ENCODE measurements at regions not wholly inside any gene's neighbourhood (a gene's known extent, or its start where the extent isn't known, plus 50 kb on each side); places are given as distances from the start of the nearest gene placed in this dataset.
A peak's percentile ranks its signal among the peaks of the same experiment; 100 is the strongest.

DNA sequence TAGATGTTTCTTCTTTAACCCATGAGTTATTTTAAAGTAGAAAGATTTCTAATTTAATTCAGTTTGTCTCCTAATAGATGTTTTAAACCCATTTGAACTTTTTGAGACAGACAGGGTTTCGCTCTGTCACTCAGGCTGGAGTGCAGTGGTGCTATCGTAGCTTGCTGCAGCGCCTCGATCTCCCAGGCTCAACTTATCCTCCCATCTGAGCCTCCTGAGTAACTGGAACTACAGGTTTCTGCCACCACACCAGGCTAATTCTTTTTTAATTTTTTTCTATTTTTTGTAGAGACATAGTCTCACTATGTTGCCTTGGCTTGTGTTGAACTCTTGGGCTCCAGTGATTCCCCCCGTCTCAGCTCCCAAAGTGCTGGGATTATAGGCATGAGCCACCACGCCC, 53.0 kb upstream of the RAB18 start:
- DNase-seq (ENCODE audit: low read depth): no peak

GRCh38 chr10:27450225-27450624, 53.9 kb upstream of the RAB18 start:
- DNase-seq (ENCODE audit: low read depth): no peak

GRCh38 chr10:27449571-27449970, 54.5 kb upstream of the RAB18 start:
- DNase-seq (ENCODE audit: low read depth): no peak

- DNase-seq (ENCODE audit: low read depth): peak; percentile 23
Measured at GRCh38 chr10:27448921-27449320, 55.2 kb upstream of the RAB18 start.

- no peak for DNase-seq (ENCODE audit: low read depth)
Measured at GRCh38 chr10:27447540-27447939, 56.6 kb upstream of the RAB18 start.

- peak; percentile 5 for DNase-seq (ENCODE audit: low read depth)
Measured at GRCh38 chr10:27446091-27446918, 57.8 kb upstream of the RAB18 start.

- no peak for DNase-seq (ENCODE audit: low read depth)
Measured at GRCh38 chr10:27445070-27445469, 59.0 kb upstream of the RAB18 start.

GRCh38 chr10:27440478-27440877, 63.6 kb upstream of the RAB18 start:
- no peak for DNase-seq (ENCODE audit: low read depth)

DNA sequence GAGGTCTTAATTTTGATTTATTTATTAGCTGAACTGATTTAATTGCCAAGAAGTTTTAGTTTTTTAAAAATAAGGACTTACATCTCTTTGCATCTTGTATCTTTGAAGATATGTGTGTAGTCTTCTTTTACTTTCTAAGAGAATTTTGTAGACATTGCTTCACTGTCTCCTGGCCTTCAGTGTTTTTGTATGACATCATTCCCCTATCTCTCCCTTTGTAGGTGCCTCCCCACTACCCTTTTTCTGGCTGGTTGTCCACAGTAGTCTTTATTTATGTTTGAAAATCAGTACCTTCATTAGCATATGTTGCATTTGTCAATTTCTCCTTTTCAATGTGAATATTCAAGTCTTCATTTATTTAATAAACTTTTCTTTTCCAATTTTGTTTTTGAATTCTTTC, 64.1 kb upstream of the RAB18 start:
- DNase-seq (ENCODE audit: low read depth): no peak

GRCh38 chr10:27439101-27439500, 65.0 kb upstream of the RAB18 start:
- no peak for DNase-seq (ENCODE audit: low read depth)

DNA sequence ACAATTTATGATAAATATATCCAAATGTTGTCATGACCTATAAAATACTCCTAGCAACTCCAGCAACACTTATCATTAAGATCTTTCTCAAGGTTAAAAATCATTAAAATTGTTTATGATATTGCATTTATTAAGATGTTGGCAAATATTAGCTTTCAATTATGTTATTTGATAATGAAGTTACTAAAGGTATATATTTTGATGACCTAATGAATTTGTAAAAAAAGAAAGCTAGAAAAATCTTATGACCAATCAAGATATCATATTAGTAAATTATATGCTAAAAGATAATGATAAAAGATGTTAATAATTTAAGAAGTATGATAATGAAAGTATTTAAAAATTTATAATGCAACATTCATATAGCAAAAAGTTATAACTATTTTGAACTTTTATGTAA, 66.3 kb upstream of the RAB18 start:
- DNase-seq (ENCODE audit: low read depth): no peak

GRCh38 chr10:27436710-27437109, 67.4 kb upstream of the RAB18 start:
- DNase-seq (ENCODE audit: low read depth): no peak

GRCh38 chr10:27433976-27434375, 70.1 kb upstream of the RAB18 start:
- no peak for DNase-seq (ENCODE audit: low read depth)

- no peak for DNase-seq (ENCODE audit: low read depth)
Measured at GRCh38 chr10:27426948-27427467, 77.1 kb upstream of the RAB18 start.

DNA sequence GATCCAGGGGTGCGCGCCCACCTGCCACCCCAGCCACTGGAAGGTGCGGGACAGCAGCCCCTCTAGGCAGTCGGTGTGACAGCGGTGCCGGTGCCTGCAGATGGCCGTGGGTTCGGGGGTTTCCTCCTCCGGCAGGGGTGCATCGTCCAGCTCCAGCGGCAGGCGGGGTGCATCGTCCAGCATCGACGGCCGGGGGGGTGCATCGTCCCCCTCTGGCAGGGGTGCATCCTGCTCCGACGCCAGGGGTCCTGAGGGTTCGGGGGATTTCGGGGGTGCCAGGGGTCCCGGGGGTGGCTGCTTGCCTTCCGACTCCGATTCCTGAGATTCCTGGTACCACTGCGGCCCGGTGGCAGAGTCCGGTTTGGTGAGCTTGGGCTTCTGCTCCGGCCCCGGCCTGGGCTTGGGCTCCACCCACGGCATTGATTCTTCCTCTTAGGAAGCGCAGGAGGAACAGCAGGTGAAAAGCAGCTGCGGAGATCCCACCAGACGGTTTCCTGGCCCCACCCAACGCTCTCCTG, 90.2 kb upstream of the RAB18 start:
- no peak for DNase-seq (ENCODE audit: low read depth)

DNA sequence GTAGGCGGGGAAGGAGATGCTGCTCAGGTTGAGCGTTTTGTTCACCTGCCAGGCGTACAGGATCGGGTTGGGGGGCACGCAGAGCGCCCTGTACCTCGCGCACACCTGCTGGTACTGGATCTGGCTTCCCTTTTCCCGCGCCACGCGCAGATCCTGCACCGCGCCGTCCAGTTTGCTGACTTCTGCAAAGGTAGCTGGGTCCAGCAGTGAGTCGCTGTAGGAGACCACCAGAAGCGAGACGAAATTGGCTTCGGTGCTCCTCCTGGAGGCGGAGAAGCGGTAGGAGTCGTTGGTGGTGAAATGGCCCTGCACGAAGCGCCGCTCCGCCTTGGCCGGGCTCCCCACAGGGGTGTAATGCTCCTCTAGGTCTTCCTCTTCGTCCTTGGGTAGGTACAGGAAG, 90.7 kb upstream of the RAB18 start:
- no peak for DNase-seq (ENCODE audit: low read depth)

GRCh38 chr10:27410153-27410552, 94.0 kb upstream of the RAB18 start:
- no peak for DNase-seq (ENCODE audit: low read depth)

DNA sequence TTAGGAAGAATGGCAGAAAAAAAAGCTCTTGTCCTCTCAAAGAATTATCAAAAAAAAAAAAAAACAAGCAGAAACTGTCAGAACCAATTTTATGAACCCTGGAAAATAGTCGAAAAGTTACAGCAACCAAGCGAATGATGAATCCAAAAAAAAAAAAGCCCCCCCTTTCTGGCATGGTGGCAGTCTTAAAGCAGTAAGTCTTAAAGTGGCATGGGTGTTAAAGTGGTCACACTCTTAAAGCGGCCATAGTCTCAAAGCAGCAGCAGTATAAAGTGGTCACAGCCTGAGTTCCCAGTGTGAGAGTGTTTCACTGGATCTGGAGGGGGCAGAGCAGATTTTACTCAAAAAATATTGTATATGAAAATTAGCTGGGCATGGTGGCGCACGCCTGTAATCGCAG, 96.8 kb upstream of the RAB18 start:
- DNase-seq (ENCODE audit: low read depth): no peak

DNA sequence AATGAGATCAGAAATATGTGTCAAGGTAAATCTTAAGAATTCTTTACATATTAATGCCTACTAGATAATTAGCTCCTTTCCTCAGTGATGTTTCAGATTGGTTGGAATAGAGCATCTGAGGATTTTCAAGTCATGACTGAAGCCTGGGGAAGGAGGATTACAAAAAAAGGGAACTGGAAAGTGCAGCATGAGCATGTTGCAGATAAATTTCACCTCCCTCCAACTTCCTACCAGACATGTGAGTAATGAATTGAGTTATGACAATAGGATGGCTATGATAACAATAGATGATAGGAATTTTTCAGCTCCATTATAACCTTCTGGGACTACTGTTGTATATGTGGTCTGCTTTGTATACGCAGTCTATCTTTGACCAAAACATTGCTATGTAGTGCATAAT, 104.2 kb upstream of the RAB18 start:
- DNase-seq (ENCODE audit: low read depth): no peak

DNA sequence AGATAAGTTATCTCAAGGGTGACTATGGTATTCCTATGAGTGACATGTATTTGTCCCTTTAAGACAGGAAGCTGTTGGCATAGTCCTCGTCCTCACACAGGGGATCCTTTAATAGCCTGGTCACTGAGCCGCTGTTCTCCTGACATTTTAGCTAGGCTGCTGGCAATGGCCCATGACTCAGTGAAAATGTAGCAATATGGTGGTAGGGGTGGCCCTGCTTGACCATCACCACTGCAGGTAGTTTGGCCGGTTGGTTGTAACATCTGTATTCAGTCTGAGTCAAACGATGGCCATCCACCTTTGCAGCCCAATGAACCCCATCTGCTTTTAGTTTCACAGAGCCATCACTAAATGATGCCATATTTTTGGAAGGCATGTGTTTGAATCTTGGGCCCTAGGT, 110.1 kb upstream of the RAB18 start:
- DNase-seq (ENCODE audit: low read depth): no peak

DNA sequence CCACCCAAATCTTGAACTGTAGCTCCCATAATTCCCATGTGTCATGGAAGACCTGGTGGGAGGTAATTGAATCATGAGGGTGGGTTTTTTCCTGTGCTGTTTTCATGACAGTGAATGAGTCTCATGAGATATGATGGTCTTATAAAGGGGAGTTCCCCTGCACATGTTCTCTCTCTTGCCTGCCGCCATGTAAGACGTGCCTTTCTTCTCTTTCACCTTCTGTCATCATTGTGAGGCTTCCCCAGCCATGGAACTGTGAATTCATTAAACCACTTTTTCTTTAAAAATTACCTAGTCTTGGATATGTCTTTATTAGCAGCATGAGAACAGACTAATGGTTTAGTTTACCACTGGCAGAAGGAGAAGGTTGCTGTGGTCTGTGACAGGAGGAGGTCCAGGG, 111.5 kb upstream of the RAB18 start:
- no peak for DNase-seq (ENCODE audit: low read depth)

- DNase-seq (ENCODE audit: low read depth): no peak
Measured at GRCh38 chr10:27391916-27392315, 112.2 kb upstream of the RAB18 start.

DNA sequence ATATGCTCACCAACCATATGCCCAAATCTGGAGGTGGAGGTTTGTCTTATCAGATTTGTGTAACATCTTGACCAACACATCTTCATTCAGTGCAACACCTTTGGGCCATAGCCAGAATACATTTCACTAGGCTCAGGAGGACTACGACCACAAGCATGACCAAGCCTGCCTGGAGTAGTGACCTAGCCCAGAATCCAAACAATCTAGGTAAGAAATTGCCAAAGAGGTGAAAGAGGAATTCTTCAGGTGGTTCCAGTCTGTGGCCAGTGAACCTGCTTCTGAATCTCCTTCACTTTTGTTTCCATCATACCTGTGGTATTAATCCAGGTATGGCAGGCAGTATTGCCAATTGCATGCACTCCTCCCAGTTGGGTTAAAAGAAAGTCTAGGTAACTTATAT, 112.8 kb upstream of the RAB18 start:
- no peak for DNase-seq (ENCODE audit: low read depth)

DNA sequence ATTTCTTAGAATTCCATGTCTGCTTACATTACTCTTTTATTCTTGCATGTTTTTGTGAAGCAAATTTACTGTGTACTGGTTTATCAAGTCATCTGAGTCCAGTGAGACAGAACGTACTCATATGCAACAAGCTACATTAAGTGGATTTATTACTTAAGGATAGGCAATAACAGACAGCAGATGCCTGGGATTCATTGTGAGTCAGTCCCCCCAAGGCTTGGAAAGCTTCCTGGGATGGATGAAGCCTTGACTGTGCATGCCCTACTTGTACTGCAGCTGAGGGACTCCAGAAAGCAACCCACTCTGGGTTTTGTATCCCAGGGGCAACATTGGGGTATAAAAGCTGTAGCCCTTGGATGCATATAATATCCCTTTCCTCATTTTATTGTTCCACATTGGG, 113.4 kb upstream of the RAB18 start:
- DNase-seq (ENCODE audit: low read depth): no peak

Measured in non-pigmented ciliary epithelial cell (primary cell).